ENCODE measurements at regions not wholly inside any gene's neighbourhood (a gene's known extent, or its start where the extent isn't known, plus 50 kb on each side); places are given as distances from the start of the nearest gene placed in this dataset.

GRCh38 chr6:41404182-41404845 is 68.9 kb downstream of the NCR2 start:
- Histone ChIP-seq H4K20me1 (ENCODE audit: control insufficient read depth, extremely low read depth, insufficient read depth, low read length) (no peaks in the 10 kb centered on the region), H3K36me3 (ENCODE audit: control insufficient read depth in 2 of 2, extremely low read depth in 1 of 2, insufficient read depth in 2 of 2, low read length in 2 of 2) (no peaks in the 10 kb centered on the region), H3K27ac (ENCODE audit: control insufficient read depth, insufficient read depth, low read length) (no peak overlapping the region), H3K4me1 (ENCODE audit: control insufficient read depth, extremely low read depth, insufficient read depth, low read length) (no peaks in the 10 kb centered on the region), H3K9me3 (ENCODE audit: control insufficient read depth, low read depth, low read length) (no peaks in the 10 kb centered on the region), H3K4me2 (ENCODE audit: control insufficient read depth, extremely low read depth, insufficient read depth, low read depth, low read length) (no peak overlapping the region), H2AFZ (ENCODE audit: control insufficient read depth, low read length) (no peak overlapping the region), H3K4me3 (ENCODE audit: control insufficient read depth in 2 of 3, extremely low read depth in 1 of 3, insufficient read depth in 2 of 3, low read depth in 1 of 3, low read length in 3 of 3) (no peak overlapping the region), H3K9me1 (ENCODE audit: control insufficient read depth, extremely low read depth, insufficient read depth, low read length) (no peaks in the 10 kb centered on the region), H3K27me3 (ENCODE audit: control insufficient read depth, extremely low read depth, insufficient read depth, low read length) (peaks cover 18% of the 10 kb centered on the region), H3K9ac (ENCODE audit: control insufficient read depth, extremely low read depth, insufficient read depth, low read length) (no peak overlapping the region), H3K79me2 (ENCODE audit: control insufficient read depth, insufficient read depth, low read length) (no peaks in the 10 kb centered on the region)
- TF ChIP-seq, protein P1, sequence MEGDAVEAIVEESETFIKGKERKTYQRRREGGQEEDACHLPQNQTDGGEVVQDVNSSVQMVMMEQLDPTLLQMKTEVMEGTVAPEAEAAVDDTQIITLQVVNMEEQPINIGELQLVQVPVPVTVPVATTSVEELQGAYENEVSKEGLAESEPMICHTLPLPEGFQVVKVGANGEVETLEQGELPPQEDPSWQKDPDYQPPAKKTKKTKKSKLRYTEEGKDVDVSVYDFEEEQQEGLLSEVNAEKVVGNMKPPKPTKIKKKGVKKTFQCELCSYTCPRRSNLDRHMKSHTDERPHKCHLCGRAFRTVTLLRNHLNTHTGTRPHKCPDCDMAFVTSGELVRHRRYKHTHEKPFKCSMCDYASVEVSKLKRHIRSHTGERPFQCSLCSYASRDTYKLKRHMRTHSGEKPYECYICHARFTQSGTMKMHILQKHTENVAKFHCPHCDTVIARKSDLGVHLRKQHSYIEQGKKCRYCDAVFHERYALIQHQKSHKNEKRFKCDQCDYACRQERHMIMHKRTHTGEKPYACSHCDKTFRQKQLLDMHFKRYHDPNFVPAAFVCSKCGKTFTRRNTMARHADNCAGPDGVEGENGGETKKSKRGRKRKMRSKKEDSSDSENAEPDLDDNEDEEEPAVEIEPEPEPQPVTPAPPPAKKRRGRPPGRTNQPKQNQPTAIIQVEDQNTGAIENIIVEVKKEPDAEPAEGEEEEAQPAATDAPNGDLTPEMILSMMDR (optimal IDR thresholded peaks at IDR 0.05 in 1 of 3, IDR thresholded peaks at IDR 0.05 in 1 of 3, conservative IDR thresholded peaks at IDR 0.05 in 1 of 3; ENCODE audit: extremely low read depth in 1 of 3, insufficient read depth in 2 of 3, low read length in 3 of 3) = no peak
- TF ChIP-seq EZH2 (IDR thresholded peaks at IDR 0.05; ENCODE audit: low read length) = no peak
- DNase-seq (ENCODE audit: low read depth, low spot score) (no peak), FAIRE-seq (no peak)
- dilution Hi-C loops (cut with MboI; ENCODE audit: extremely low pct_ligation_motif_present, low sequenced_read_pairs) = no loop called here

- no peaks in the 10 kb centered on the region for H3K9me3 ChIP-seq (ENCODE audit: control insufficient read depth, low read depth, low read length)
- FAIRE-seq (no peak), DNase-seq (ENCODE audit: low read depth, low spot score) (no peak)
- TF ChIP-seq, protein P1 (optimal IDR thresholded peaks at IDR 0.05 in 1 of 3, IDR thresholded peaks at IDR 0.05 in 1 of 3, conservative IDR thresholded peaks at IDR 0.05 in 1 of 3; ENCODE audit: extremely low read depth in 1 of 3, insufficient read depth in 2 of 3, low read length in 3 of 3) = no peak
- TF ChIP-seq EZH2 (IDR thresholded peaks at IDR 0.05; ENCODE audit: low read length) = no peak
- H3K9me1 ChIP-seq (ENCODE audit: control insufficient read depth, extremely low read depth, insufficient read depth, low read length) = no peaks in the 10 kb centered on the region
- H3K9ac ChIP-seq (ENCODE audit: control insufficient read depth, extremely low read depth, insufficient read depth, low read length) = no peak overlapping the region
- no peaks in the 10 kb centered on the region for H3K4me1 ChIP-seq (ENCODE audit: control insufficient read depth, extremely low read depth, insufficient read depth, low read length)
- H4K20me1 ChIP-seq (ENCODE audit: control insufficient read depth, extremely low read depth, insufficient read depth, low read length) = no peaks in the 10 kb centered on the region
- no peaks in the 10 kb centered on the region for H3K79me2 ChIP-seq (ENCODE audit: control insufficient read depth, insufficient read depth, low read length)
- peaks cover 15% of the 10 kb centered on the region for H3K27me3 ChIP-seq (ENCODE audit: control insufficient read depth, extremely low read depth, insufficient read depth, low read length)
- dilution Hi-C loops (cut with MboI; ENCODE audit: extremely low pct_ligation_motif_present, low sequenced_read_pairs) = no loop called here
- no peaks in the 10 kb centered on the region for H3K36me3 ChIP-seq (ENCODE audit: control insufficient read depth in 2 of 2, extremely low read depth in 1 of 2, insufficient read depth in 2 of 2, low read length in 2 of 2)
- no peak overlapping the region for H3K4me3 ChIP-seq (ENCODE audit: control insufficient read depth in 2 of 3, extremely low read depth in 1 of 3, insufficient read depth in 2 of 3, low read depth in 1 of 3, low read length in 3 of 3)
- no peak overlapping the region for H3K27ac ChIP-seq (ENCODE audit: control insufficient read depth, insufficient read depth, low read length)
- no peak overlapping the region for H2AFZ ChIP-seq (ENCODE audit: control insufficient read depth, low read length)
- H3K4me2 ChIP-seq (ENCODE audit: control insufficient read depth, extremely low read depth, insufficient read depth, low read depth, low read length) = no peak overlapping the region
Observed at GRCh38 chr6:41405941-41406727, 70.7 kb downstream of the NCR2 start.

Data from keratinocyte (primary cell).